Natural killer cell (primary cell): ENCODE measurements at regions not wholly inside any gene's neighbourhood (a gene's known extent, or its start where the extent isn't known, plus 50 kb on each side); places are given as distances from the start of the nearest gene placed in this dataset.

ENCODE experiments used
- ATAC-seq, 3 donors: fragments of 150-1000 bp in 2 of 3; fragments of 200-7000 bp in 1 of 3; cut with Tn5 transposase; 1 replicate in 1 of 3; 2 replicates in 2 of 3; pipeline ENCODE4 v1.10.0; 2021; ENCODE audit warnings: mild to moderate bottlenecking in 2 of 3, moderate library complexity in 2 of 3
- DNase-seq, 2 donors: peaks; one replicate each; pipeline versions ENCODE4 v3.0.0 to v3.0.0-alpha.2; 2013 to 2021; ENCODE audit warnings: mixed read lengths in 1 of 2
- H3K27ac ChIP-seq: one replicate; pipeline ENCODE4 v1.5.1; 2013; ENCODE audit warnings: mild to moderate bottlenecking, low read length
- H3K27me3 ChIP-seq: one replicate; pipeline ENCODE4 v1.6.1; 2013; ENCODE audit warnings: low read length; ENCODE audit not compliant: control insufficient read depth, insufficient read depth
- H3K36me3 ChIP-seq: one replicate; pipeline ENCODE4 v1.6.1; 2013; ENCODE audit warnings: low read length; ENCODE audit not compliant: control insufficient read depth, insufficient read depth
- H3K4me1 ChIP-seq: one replicate; pipeline ENCODE4 v1.6.1; 2013; ENCODE audit warnings: low read length; ENCODE audit not compliant: control insufficient read depth, insufficient read depth
- H3K4me3 ChIP-seq: one replicate; pipeline ENCODE4 v1.5.1; 2013; ENCODE audit warnings: low read length
- H3K9me3 ChIP-seq: one replicate; pipeline ENCODE4 v1.6.1; 2013; ENCODE audit warnings: low read length; ENCODE audit not compliant: control insufficient read depth, insufficient read depth
- H3K27ac Mint-ChIP-seq, 2 donors: one replicate each; pipeline ENCODE4 v1.8.0; 2022; ENCODE audit warnings: mild to moderate bottlenecking in 2 of 2, mixed read lengths in 2 of 2, moderate library complexity in 1 of 2
- H3K27me3 Mint-ChIP-seq, 2 donors: one replicate each; pipeline ENCODE4 v1.8.0; 2022; ENCODE audit warnings: low read depth in 2 of 2, mixed read lengths in 2 of 2
- H3K36me3 Mint-ChIP-seq: one replicate; pipeline ENCODE4 v1.8.0; 2022; ENCODE audit warnings: mixed read lengths
- H3K4me1 Mint-ChIP-seq, 2 donors: one replicate each; pipeline ENCODE4 v1.8.0; 2022; ENCODE audit warnings: mixed read lengths in 2 of 2
- H3K4me3 Mint-ChIP-seq: one replicate; pipeline ENCODE4 v1.8.0; 2022; ENCODE audit warnings: mild to moderate bottlenecking, moderate library complexity, mixed read lengths
- H3K9me3 Mint-ChIP-seq, 2 donors: one replicate each; pipeline ENCODE4 v1.8.0; 2022; ENCODE audit warnings: mixed read lengths in 2 of 2
- CTCF ChIP-seq: fragments of 200-600 bp; IDR thresholded peaks from one replicate; pipeline ENCODE4 v1.8.0; 2022; ENCODE audit warnings: antibody characterized with exemption
- WGBS: methylation state at CpG from one replicate; pipeline ENCODE4 v1.1.7; 2013; ENCODE audit warnings: missing lambda C conversion rate; ENCODE audit not compliant: insufficient coverage; 5-methylcytosine and 5-hydroxymethylcytosine counted together
- intact Hi-C: fragments of 100-400 bp; cut with micrococcal nuclease; formaldehyde crosslinking; loops from one replicate; pipeline ENCODE4 v1.14.2; 2022

GRCh38 chrX:63506320-63506719, 155.2 kb upstream of the SPIN4 start:
- Mint-ChIP-seq H3K27ac (peak overlapping the region; percentile 13 to 57), H3K4me3 (no peak overlapping the region), H3K9me3 (no peaks in the 10 kb centered on the region), H3K27me3 (no peaks in the 10 kb centered on the region), H3K36me3 (no peaks in the 10 kb centered on the region), H3K4me1 (peaks cover 25 to 34% of the 10 kb centered on the region in 2 donors)
- ATAC-seq, result peak in 2 of 3 donors; percentile 58 to 61
- WGBS, result no CpG with 5 or more reads among the region's 1 CpG
- H3K27ac ChIP-seq, result no peak overlapping the region
- no peaks in the 10 kb centered on the region for H3K9me3 ChIP-seq
- peaks cover 6% of the 10 kb centered on the region for H3K4me1 ChIP-seq
- peak in 1 of 2 donors; percentile 43 for DNase-seq
- H3K27me3 ChIP-seq, result no peaks in the 10 kb centered on the region
- H3K36me3 ChIP-seq, result no peaks in the 10 kb centered on the region
- no peak overlapping the region for H3K4me3 ChIP-seq
- peak; percentile 36 for TF ChIP-seq CTCF
- intact Hi-C loops, result no loop called here

DNA sequence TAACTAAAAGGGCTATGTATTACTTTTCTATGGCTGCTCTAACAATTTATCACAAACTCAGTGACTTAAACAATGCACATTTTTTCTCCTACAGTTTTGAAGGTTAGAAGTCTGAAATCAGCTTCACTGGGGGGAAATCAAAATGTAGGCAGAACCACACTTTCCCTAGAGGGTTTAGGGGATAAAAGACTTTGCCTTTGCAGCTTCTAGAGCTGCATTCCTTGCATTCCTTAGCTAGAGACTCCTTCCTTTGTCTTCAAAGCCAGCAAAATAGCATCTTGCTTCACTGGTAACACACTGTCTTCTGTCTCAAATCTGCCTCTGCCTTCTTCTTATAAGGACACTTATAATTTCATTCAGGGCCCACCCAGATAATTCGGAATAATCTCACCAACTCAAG, 152.4 kb upstream of the SPIN4 start:
- Histone ChIP-seq H3K27ac (no peak overlapping the region), H3K27me3 (no peaks in the 10 kb centered on the region), H3K4me1 (peaks cover 6% of the 10 kb centered on the region), H3K36me3 (no peaks in the 10 kb centered on the region), H3K9me3 (no peaks in the 10 kb centered on the region), H3K4me3 (no peak overlapping the region)
- intact Hi-C loops, result no loop called here
- H3K36me3 Mint-ChIP-seq, result no peaks in the 10 kb centered on the region
- ATAC-seq (no peak), DNase-seq (no peak)
- no peaks in the 10 kb centered on the region for H3K27me3 Mint-ChIP-seq
- 100% methylated on average over 1 of the region's 1 CpG for WGBS
- no peak for TF ChIP-seq CTCF
- peaks cover 37 to 42% of the 10 kb centered on the region in 2 donors for H3K4me1 Mint-ChIP-seq
- H3K27ac Mint-ChIP-seq, result peak overlapping the region; percentile 36 to 58
- H3K4me3 Mint-ChIP-seq, result no peak overlapping the region
- no peaks in the 10 kb centered on the region for H3K9me3 Mint-ChIP-seq

- Histone ChIP-seq H3K4me1 (no peaks in the 10 kb centered on the region), H3K27ac (no peak overlapping the region), H3K9me3 (no peaks in the 10 kb centered on the region), H3K36me3 (no peaks in the 10 kb centered on the region), H3K4me3 (no peak overlapping the region), H3K27me3 (no peaks in the 10 kb centered on the region)
- no peaks in the 10 kb centered on the region for H3K36me3 Mint-ChIP-seq
- ATAC-seq (no peak), DNase-seq (no peak)
- intact Hi-C loops, result no loop called here
- 96% methylated on average over 3 of the region's 4 CpGs for WGBS
- H3K9me3 Mint-ChIP-seq, result peaks cover 0 to 3% of the 10 kb centered on the region in 2 donors
- H3K4me3 Mint-ChIP-seq, result no peak overlapping the region
- peak overlapping the region; percentile 10 to 32 for H3K27ac Mint-ChIP-seq
- no peak for TF ChIP-seq CTCF
- H3K4me1 Mint-ChIP-seq, result peaks cover 32 to 36% of the 10 kb centered on the region in 2 donors
- no peaks in the 10 kb centered on the region for H3K27me3 Mint-ChIP-seq
Measured at GRCh38 chrX:63488546-63489373, 137.6 kb upstream of the SPIN4 start.
